HFF-Myc (cell line): ENCODE measurements at regions not wholly inside any gene's neighbourhood (a gene's known extent, or its start where the extent isn't known, plus 50 kb on each side); places are given as distances from the start of the nearest gene placed in this dataset.

Source experiments
- DNase-seq: peaks from one replicate; pipeline ENCODE4 v3.0.0-alpha.2; 2011; ENCODE audit warnings: low read depth; ENCODE audit errors: extremely low read depth
- H3K4me3 ChIP-seq: replicated peaks from 2 replicates; pipeline ENCODE4 v1.5.1; 2011; ENCODE audit warnings: low read depth, mild to moderate bottlenecking, control low read depth, low read length
- TF ChIP-seq, protein P1 (sequence below): IDR thresholded peaks from 2 replicates; pipeline ENCODE4 v1.5.1; 2012; ENCODE audit warnings: mild to moderate bottlenecking, low read depth, low read length, control low read depth; ENCODE audit errors: missing control alignments

DNA sequence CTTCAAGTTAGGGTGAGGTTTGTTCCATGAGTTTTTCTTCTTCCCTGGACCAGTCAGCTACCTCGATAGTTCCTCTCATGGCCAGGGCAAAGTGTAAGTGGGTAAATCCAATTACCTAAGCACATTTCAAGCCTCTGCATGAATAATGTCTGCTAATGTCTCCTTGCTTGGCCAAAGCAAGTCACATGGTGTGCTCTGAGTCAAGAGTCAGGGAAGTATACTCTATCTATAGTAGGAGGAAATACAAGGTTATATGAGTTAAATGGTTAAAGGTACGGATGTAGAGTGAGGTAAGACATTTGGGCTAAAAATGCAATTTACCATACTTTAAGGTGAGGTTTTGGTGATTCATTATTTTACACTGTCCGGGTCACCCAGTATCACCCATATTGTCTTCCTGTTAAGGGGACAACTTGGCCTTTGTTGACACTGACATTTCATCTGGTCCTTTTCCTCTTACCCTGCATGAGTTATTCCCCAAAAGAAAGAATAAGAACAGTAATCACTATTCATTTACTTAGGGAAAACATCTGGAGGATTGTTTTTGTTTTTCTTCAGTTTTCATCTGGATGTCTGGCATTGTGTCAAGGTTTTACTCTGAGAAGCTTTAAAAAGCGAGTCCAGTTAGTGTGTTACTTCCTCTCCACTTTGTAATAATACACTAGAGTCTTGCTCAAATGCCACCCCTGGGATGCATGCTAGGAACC, 405.5 kb downstream of the RND3 start:
- H3K4me3 ChIP-seq = no peak overlapping the region
- TF ChIP-seq, protein P1, sequence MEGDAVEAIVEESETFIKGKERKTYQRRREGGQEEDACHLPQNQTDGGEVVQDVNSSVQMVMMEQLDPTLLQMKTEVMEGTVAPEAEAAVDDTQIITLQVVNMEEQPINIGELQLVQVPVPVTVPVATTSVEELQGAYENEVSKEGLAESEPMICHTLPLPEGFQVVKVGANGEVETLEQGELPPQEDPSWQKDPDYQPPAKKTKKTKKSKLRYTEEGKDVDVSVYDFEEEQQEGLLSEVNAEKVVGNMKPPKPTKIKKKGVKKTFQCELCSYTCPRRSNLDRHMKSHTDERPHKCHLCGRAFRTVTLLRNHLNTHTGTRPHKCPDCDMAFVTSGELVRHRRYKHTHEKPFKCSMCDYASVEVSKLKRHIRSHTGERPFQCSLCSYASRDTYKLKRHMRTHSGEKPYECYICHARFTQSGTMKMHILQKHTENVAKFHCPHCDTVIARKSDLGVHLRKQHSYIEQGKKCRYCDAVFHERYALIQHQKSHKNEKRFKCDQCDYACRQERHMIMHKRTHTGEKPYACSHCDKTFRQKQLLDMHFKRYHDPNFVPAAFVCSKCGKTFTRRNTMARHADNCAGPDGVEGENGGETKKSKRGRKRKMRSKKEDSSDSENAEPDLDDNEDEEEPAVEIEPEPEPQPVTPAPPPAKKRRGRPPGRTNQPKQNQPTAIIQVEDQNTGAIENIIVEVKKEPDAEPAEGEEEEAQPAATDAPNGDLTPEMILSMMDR = no peak
- peak; percentile 69 for DNase-seq

DNA sequence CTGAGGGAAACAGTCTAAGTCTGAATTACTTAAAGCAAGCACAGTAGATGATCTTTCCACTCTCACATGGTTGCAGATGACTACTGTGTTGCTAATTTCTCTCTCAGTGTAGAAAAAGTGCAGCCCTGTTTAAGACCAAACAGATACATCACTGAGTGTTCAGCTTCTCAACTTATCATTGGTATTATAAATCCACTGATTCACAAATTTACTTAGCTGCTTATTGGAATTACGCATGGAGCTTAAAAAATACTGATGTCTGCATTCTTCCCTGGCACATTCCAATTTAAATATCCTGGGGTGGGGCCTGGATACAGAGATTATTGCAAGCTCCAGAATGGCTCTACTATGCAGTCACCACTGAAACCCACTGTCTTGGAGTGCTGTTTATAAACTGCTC, 411.2 kb downstream of the RND3 start:
- DNase-seq = no peak
- H3K4me3 ChIP-seq = no peak overlapping the region
- TF ChIP-seq, protein P1 = no peak

DNA sequence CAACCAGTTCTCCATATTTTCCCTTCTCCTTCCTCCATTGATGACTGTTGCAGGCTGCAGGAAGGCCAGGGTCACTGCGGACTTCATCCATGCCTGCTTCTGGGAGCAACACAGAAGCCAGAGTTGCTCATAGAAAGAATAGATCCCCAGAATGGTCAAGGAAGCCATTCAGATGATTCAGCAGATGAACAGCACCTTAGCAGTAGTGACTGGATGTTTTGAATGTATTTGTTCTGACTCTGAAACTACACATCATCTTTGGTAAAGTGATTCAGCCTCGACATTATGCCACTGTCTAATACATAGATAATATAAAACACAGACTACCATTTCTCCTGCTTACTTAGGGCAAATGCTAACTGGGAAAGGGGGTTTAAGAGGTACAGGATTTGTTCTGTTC, 411.6 kb downstream of the RND3 start:
- no peak for DNase-seq
- TF ChIP-seq, protein P1 = no peak
- no peak overlapping the region for H3K4me3 ChIP-seq

DNA sequence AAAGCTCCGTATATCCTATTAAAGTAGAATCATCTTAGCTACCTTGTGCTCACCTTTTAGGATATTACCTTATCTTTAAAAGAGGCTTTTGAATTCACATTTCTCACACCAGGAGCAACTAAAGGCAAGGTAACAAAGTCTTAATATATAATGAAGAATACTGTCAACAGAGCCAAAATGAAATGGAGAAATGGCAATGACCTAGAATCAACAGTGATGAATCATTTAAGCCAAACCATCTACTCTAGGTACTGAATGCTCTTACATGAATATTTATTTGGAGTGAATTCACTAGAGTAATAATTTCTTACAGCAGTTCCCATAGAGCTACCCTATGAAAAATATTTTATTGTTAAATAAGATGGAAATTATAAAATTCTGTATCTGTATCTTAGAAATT, 421.0 kb downstream of the RND3 start:
- no peak overlapping the region for H3K4me3 ChIP-seq
- DNase-seq = no peak
- TF ChIP-seq, protein P1 = no peak

DNA sequence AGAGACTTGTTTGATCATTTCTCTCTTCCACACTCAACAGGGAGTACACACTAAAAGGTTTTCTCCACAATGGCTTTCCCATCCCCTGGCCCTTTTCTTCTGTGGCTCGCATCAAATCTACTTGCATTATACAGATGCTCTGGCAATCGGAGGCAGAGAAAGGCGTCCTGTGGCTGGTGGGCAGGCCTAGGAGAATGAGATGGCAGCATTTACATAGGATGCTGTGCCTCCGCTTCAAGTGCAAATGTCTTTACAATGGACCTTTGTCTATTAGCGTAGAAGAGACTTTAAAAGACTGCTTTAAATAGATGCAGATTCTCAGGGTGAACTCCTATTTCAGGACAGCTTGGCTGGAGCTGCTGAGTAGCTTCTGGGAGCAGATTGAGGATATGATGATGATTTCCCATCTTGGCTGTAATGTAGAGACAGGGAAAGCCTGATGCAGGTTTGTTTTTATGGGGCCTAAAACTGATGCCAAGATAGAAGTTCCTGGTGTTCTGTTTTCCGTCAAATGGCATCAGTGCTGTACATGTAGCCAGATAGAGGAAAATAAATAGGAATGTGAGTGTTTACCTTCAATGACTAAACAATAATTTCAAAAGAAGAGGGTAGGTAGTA, 423.4 kb downstream of the RND3 start:
- TF ChIP-seq, protein P1 = no peak
- H3K4me3 ChIP-seq = no peak overlapping the region
- no peak for DNase-seq

DNA sequence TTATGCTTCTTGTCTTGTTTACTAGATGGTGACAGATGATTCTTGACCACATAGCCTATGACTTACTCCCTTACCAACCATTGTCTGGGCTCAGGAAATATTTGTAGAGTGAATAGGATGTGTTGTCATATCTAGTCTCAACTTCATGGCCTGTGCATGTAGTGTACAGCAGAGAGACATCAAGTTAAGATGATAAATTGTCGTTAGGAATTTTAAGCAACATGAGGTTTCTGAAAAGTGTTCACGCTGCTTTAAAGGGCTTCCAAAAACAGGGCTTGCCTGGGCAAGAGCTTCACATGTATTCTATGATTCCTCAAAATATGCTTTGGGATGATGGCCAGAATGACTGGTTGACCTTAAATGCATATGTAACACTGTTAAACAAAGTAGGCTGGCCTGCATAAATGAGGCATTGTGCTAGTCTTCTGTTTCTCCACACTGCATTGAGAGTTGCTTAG, 424.0 kb downstream of the RND3 start:
- DNase-seq = no peak

More for the DNA sequence above, 424.0 kb downstream of the RND3 start:
- TF ChIP-seq, protein P1 = no peak
- no peak overlapping the region for H3K4me3 ChIP-seq
